ENCODE measurements at regions not wholly inside any gene's neighbourhood (a gene's known extent, or its start where the extent isn't known, plus 50 kb on each side); places are given as distances from the start of the nearest gene placed in this dataset.

- TF ChIP-seq, protein P1, sequence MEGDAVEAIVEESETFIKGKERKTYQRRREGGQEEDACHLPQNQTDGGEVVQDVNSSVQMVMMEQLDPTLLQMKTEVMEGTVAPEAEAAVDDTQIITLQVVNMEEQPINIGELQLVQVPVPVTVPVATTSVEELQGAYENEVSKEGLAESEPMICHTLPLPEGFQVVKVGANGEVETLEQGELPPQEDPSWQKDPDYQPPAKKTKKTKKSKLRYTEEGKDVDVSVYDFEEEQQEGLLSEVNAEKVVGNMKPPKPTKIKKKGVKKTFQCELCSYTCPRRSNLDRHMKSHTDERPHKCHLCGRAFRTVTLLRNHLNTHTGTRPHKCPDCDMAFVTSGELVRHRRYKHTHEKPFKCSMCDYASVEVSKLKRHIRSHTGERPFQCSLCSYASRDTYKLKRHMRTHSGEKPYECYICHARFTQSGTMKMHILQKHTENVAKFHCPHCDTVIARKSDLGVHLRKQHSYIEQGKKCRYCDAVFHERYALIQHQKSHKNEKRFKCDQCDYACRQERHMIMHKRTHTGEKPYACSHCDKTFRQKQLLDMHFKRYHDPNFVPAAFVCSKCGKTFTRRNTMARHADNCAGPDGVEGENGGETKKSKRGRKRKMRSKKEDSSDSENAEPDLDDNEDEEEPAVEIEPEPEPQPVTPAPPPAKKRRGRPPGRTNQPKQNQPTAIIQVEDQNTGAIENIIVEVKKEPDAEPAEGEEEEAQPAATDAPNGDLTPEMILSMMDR (IDR thresholded peaks at IDR 0.05; ENCODE audit: low read depth, low read length, missing control alignments): no peak
- no peak for DNase-seq (ENCODE audit: extremely low read depth, low read depth)
- no peak overlapping the region for H3K4me3 ChIP-seq (replicated peaks; ENCODE audit: low read depth, low read length)
These were observed 417.7 kb upstream of the ATXN7L3B start for GRCh38 chr12:74119811-74120362.

DNA sequence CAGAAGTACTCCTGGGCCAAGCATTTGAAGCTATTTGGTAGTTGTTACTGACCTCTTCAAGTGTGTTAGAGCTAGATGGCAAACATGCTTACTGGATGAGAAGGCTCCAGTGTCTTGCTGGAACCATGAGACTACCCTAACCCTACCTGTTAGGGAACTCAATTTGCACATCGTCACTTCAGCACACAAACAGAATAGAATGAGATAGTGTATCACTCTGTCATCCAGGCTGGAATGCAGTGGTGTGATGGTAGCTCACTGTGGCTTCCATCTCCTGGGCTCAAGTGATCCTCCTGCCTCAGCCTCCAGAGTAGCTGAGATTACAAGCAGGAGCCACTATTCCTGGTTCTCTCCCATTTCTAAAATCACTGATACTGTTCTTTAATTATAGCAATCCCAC is 417.0 kb upstream of the ATXN7L3B start:
- DNase-seq (ENCODE audit: extremely low read depth, low read depth): no peak
- no peak overlapping the region for H3K4me3 ChIP-seq (replicated peaks; ENCODE audit: low read depth, low read length)
- TF ChIP-seq, protein P1 (IDR thresholded peaks at IDR 0.05; ENCODE audit: low read depth, low read length, missing control alignments): no peak

DNA sequence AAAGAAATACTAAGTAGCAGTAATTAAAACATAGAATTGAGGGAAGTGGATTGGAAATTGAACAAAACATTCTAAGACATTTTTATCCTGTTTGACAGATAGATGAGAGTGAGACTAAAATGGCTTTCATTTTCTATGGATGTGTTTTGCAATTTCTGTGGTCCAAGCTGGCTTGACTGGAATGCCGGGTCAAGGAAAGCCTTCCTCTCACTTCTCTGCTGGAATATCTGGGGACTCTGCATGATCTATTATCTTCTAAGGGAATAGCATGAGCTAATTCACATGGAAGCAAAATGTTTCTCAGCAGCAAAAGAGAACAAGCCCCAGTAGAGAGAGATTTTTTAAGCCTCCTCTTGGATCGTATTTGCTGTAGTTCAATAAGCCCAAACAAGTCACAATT is 407.9 kb upstream of the ATXN7L3B start:
- TF ChIP-seq, protein P1 (IDR thresholded peaks at IDR 0.05; ENCODE audit: low read depth, low read length, missing control alignments): no peak
- H3K4me3 ChIP-seq (replicated peaks; ENCODE audit: low read depth, low read length): no peak overlapping the region
- DNase-seq (ENCODE audit: extremely low read depth, low read depth): no peak

DNA sequence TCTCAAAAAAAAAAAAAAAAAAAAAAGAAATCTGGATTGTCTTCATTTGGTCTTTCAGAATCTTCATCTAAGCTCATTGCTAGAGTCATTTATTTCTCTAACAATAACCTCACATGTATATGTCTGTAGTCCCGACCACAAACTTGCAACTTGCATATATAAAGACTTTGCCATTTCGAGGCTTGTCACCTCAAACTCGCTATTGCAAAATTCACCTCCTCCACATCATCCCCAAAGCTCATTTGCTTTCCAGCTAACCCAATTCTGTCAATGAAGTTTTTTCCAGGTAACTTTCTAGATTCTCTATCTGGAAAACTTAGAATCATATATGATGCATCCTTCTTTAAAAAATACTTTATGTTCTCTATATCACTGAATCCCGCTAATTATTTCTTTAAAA is 393.2 kb upstream of the ATXN7L3B start:
- DNase-seq (ENCODE audit: extremely low read depth, low read depth): no peak
- TF ChIP-seq, protein P1 (IDR thresholded peaks at IDR 0.05; ENCODE audit: low read depth, low read length, missing control alignments): no peak
- no peak overlapping the region for H3K4me3 ChIP-seq (replicated peaks; ENCODE audit: low read depth, low read length)

GRCh38 chr12:74145328-74145727 is 392.3 kb upstream of the ATXN7L3B start:
- TF ChIP-seq, protein P1 (IDR thresholded peaks at IDR 0.05; ENCODE audit: low read depth, low read length, missing control alignments): no peak
- no peak overlapping the region for H3K4me3 ChIP-seq (replicated peaks; ENCODE audit: low read depth, low read length)
- no peak for DNase-seq (ENCODE audit: extremely low read depth, low read depth)

DNA sequence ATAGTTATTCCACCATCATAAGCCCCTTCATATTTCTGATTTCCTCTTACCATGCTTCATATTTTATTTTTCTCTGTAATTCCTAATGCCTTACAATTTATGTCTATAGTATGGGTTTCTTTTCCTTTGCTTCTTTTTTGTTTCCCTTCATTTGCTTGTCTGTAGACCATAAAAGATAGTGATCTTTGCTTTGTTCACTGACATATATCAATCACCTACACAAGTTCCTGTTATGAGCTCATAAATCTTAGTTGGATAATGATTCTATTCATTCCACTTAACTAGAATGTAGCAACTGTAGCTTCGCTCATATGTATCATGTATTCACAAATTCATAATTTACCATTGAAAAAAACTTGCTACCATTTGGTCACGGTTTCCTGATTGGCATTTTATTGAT is 388.8 kb upstream of the ATXN7L3B start:
- H3K4me3 ChIP-seq (replicated peaks; ENCODE audit: low read depth, low read length): no peak overlapping the region
- no peak for DNase-seq (ENCODE audit: extremely low read depth, low read depth)
- TF ChIP-seq, protein P1 (IDR thresholded peaks at IDR 0.05; ENCODE audit: low read depth, low read length, missing control alignments): no peak

GRCh38 chr12:74152370-74152769 is 385.3 kb upstream of the ATXN7L3B start:
- TF ChIP-seq, protein P1 (IDR thresholded peaks at IDR 0.05; ENCODE audit: low read depth, low read length, missing control alignments): no peak
- no peak overlapping the region for H3K4me3 ChIP-seq (replicated peaks; ENCODE audit: low read depth, low read length)
- DNase-seq (ENCODE audit: extremely low read depth, low read depth): no peak

Measured in HFF-Myc (cell line).